IPS-20b (cell line): ENCODE measurements at regions not wholly inside any gene's neighbourhood (a gene's known extent, or its start where the extent isn't known, plus 50 kb on each side); places are given as distances from the start of the nearest gene placed in this dataset.
"Not testable (repeated sequence)": the region's sequence is repeated elsewhere in the genome, so short reads cannot be mapped to it uniquely, and the experiment has no call there.

Source experiments
- H3K27ac ChIP-seq: one replicate; pipeline ENCODE4 v1.5.1; 2013; ENCODE audit warnings: low read length
- H3K27me3 ChIP-seq: 2 replicates; pipeline ENCODE4 v1.6.1; 2013; ENCODE audit warnings: mild to moderate bottlenecking, low read length, inconsistent platforms; ENCODE audit not compliant: insufficient read depth
- H3K36me3 ChIP-seq: 2 replicates; pipeline ENCODE4 v1.6.1; 2013; ENCODE audit warnings: low read depth, mild to moderate bottlenecking, inconsistent platforms, low read length, moderate library complexity; ENCODE audit not compliant: insufficient read depth
- H3K4me1 ChIP-seq: 2 replicates; pipeline ENCODE4 v1.6.1; 2013; ENCODE audit warnings: mild to moderate bottlenecking, control low read depth, inconsistent platforms, low read length, moderate library complexity; ENCODE audit not compliant: insufficient read depth
- H3K4me3 ChIP-seq: 2 replicates; pipeline ENCODE4 v1.5.1; 2013; ENCODE audit warnings: mild to moderate bottlenecking, low read length, inconsistent platforms
- H3K9ac ChIP-seq: 2 replicates; pipeline ENCODE4 v1.6.1; 2013; ENCODE audit warnings: low read depth, mild to moderate bottlenecking, inconsistent platforms, low read length, moderate library complexity
- H3K9me3 ChIP-seq: 2 replicates; pipeline ENCODE4 v1.6.1; 2013; ENCODE audit warnings: mild to moderate bottlenecking, low read depth, low read length, inconsistent platforms; ENCODE audit not compliant: insufficient read depth

DNA sequence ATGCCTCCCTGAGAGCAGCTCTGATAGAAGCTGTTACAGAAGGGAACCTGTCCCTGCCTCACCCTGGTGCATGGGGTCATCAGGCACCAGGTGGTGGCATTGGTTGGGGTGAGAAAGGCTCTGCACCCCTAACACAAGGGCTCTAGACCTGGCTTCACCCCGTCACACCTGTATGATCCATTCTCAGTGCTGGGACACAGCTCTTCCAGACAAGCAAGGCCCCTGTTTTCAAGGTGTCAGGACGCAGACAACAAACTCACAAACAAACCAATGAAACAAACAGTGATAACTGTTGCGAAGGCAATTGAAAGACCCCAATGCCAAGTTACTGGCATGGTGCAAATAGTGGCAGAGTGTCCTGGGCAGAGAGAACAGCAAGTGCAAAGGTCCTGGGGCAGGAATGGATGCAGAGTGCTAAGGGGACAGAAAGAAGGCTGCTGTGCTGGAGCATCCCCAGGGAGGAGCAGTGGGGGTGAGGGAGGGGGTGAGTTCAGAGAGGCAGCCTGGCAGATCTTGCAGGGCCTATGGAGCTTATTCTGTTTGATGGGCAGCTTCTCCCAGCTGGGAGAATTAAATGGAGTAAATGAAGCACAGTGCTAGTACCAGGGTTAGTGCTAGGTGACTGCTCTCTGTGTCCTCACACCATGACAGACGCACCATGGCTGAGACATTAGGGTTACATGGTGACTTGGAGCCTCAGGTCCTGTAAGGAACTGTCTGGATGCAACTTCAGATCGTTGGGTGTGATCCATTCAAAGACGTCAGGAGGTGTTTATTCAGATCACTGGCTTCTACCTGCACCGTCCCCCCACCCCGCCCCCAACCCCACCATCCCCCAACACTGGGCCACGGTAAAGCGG lies 67.9 kb upstream of the UNC5A start:
- H3K27ac ChIP-seq = no peak overlapping the region

DNA sequence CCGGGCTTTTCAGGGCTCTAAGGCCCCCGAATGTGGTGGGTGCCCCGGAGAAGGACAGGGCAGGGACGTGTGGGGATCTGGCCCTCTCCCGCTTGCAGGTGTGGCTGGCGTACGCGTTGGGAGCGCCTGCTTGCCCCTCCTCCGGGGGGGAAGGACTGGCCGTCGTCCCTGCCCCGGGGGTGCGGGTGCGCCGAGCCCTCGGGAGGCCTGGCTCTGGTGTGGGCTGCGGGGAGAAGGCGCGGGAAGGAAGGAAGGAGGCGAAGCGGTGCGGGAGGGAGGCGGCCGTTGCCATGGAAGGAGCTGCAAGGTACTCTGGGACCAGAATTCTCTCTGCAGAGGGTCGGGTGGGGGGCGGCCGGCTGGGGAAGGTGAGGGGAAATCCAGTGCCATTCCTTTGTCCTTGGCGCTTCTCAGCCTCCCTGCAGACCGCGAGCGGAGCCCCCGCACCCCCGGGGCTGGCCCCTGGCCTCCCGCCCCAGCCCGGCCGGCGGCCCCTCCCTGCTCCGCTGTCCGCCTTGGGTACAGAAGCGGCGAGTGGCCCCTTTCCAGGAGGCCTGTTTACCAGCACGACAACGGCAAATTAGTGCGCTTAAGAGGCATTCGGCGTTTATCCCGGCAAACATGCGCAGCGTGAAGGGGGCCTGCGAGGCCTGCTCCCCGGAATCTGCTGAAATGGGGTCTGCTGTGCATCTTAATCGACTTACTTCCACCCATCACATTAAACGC lies 67.1 kb upstream of the UNC5A start:
- Histone ChIP-seq H3K4me1 (peaks cover 25% of the 10 kb centered on the region), H3K9ac (peak overlapping the region; percentile 71; the same call in 1 of the 2 replicates), H3K27ac (no peak overlapping the region), H3K4me3 (peak overlapping the region; percentile 65), H3K9me3 (no peaks in the 10 kb centered on the region), H3K36me3 (no peaks in the 10 kb centered on the region), H3K27me3 (peaks cover 73% of the 10 kb centered on the region)

More for the DNA sequence above, 67.9 kb upstream of the UNC5A start:
- Histone ChIP-seq H3K36me3 (no peaks in the 10 kb centered on the region), H3K4me3 (peak overlapping the region; percentile 65; the same call in 1 of the 2 replicates), H3K9me3 (no peaks in the 10 kb centered on the region), H3K9ac (peak overlapping the region; percentile 71; the same call in 1 of the 2 replicates), H3K27me3 (peaks cover 77% of the 10 kb centered on the region), H3K4me1 (peaks cover 25% of the 10 kb centered on the region)

DNA sequence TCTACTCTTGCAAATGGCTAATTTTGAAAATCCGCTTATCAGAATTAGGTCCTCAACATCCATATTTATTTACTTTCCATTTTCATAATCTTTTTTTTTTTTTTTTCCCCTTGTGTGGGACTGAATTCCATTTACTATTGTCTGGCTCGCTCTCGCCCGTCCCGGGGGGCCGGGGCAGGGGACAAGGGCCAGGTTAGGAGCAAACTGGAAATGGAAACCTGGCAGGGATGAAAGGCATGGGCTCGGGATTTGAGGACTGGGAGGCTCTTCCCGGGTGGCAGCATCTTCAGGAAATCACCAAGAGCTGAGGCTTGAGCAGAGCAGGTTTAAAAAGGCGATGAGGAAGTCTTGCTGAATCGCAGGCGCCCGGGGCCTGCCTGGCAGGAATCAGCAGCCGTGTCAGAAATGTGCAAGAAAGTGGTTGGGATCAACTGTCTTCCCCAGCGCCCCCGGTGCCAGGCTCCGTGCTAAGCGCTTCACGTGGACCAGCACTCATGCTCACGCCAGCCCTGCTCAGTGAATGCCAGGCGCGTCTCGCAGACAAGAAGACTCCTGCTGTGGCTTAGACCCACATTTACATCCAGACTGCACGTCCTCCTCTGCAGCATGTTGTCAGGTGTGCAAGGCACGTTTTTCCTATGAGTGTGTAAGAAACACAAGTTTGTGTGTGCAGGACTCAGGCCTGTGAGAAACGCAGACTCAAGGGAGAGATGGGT lies 66.3 kb upstream of the UNC5A start:
- H3K9me3 ChIP-seq = no peaks in the 10 kb centered on the region
- no peaks in the 10 kb centered on the region for H3K36me3 ChIP-seq
- H3K27me3 ChIP-seq = peaks cover 66% of the 10 kb centered on the region
- H3K9ac ChIP-seq = peak overlapping the region; percentile 71; the same call in 1 of the 2 replicates
- peaks cover 25% of the 10 kb centered on the region for H3K4me1 ChIP-seq
- H3K27ac ChIP-seq = no peak overlapping the region
- H3K4me3 ChIP-seq = peak overlapping the region; percentile 65

DNA sequence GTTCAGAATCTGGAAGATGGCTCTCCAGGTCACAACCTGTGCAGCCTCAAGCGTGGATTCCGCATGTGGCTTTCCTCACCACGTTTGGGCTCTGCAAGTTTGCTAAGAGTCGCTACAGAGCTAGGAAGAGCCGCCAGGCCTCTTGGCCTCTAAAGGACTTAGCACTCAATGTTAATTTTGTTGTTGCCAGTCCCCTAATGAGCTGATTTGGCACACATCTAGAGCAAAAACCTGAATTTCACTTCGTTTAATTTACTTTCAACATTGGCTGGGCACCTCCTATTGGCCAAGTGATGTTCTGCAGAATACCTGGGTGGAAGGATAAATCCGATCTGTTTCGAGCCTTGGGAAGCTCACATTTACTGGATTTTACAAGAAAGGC lies 65.8 kb upstream of the UNC5A start:
- Histone ChIP-seq H3K27ac (no peak overlapping the region), H3K4me3 (peak overlapping the region; percentile 65; the same call in 1 of the 2 replicates), H3K4me1 (peaks cover 22% of the 10 kb centered on the region), H3K9ac (peak overlapping the region; percentile 71; the same call in 1 of the 2 replicates), H3K9me3 (no peaks in the 10 kb centered on the region), H3K36me3 (no peaks in the 10 kb centered on the region), H3K27me3 (peaks cover 61% of the 10 kb centered on the region)

DNA sequence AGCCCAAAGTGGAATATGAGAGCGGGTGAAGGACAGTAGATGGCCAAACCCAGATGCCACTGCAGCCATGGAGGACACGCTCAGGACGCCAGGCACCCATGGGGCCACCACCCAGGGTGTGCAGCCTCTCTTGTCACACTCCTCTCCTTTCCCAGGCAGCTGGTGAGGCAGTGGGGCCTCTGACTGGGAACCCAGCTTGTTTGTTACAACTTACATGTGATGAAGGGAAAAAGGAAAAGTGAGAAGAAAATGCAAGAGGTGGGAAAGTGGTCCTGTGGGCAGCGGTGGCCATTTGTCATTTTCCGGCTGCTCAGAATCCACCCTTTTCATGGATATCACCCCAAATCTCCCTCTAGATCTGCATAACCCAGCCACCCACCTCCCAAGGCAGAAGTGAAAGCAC lies 62.7 kb upstream of the UNC5A start:
- Histone ChIP-seq H3K9me3 (no peaks in the 10 kb centered on the region), H3K36me3 (no peaks in the 10 kb centered on the region), H3K27ac (no peak overlapping the region), H3K9ac (no peak overlapping the region), H3K4me3 (no peak overlapping the region), H3K27me3 (peaks cover 30% of the 10 kb centered on the region), H3K4me1 (peaks cover 21% of the 10 kb centered on the region)

DNA sequence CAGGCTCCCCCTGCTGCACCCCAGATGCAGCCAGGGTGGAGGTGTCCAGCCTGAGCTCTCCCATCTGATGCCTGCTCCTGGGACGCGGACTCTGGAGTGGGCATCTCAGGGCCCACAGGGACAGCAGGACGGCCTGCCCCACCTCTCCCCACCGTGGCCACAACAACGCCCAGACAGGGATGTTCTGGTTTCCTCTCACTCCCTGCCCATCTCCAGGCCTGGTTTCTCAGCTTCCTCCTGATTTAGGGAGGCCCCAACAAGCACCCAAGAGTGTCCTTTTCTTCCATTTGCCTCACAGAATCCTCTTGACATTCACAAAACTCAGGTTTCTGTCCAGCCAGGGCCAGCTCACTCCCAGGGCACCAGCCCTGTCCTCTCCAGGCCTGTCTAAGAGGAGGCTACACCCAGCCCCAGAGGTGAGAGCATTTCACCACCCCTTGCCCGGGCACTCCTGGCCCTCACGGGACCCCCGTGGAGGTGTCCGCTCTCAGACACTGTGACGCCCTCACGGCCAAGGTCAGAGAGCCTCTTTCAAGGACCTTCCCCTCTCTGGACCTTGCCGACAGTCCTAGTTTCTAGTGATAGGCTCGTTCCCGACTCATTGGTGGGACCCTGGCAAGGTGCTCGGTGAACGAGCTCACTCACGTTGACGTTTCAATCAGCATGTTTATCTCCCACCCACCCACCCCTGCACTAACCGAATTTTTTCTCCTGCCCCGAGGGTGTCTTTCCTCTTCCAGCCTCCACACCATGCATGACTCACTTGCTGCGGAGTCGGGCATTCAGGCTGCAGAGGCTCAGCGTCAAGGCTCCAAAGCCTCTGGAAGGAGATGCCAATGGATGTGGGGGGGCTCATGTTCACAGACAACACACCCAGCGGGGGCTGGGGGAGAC lies 62.0 kb upstream of the UNC5A start:
- Histone ChIP-seq H3K27me3 (peaks cover 24% of the 10 kb centered on the region), H3K4me3 (no peak overlapping the region), H3K9me3 (no peaks in the 10 kb centered on the region), H3K9ac (no peak overlapping the region), H3K27ac (no peak overlapping the region), H3K36me3 (no peaks in the 10 kb centered on the region), H3K4me1 (peaks cover 21% of the 10 kb centered on the region)

DNA sequence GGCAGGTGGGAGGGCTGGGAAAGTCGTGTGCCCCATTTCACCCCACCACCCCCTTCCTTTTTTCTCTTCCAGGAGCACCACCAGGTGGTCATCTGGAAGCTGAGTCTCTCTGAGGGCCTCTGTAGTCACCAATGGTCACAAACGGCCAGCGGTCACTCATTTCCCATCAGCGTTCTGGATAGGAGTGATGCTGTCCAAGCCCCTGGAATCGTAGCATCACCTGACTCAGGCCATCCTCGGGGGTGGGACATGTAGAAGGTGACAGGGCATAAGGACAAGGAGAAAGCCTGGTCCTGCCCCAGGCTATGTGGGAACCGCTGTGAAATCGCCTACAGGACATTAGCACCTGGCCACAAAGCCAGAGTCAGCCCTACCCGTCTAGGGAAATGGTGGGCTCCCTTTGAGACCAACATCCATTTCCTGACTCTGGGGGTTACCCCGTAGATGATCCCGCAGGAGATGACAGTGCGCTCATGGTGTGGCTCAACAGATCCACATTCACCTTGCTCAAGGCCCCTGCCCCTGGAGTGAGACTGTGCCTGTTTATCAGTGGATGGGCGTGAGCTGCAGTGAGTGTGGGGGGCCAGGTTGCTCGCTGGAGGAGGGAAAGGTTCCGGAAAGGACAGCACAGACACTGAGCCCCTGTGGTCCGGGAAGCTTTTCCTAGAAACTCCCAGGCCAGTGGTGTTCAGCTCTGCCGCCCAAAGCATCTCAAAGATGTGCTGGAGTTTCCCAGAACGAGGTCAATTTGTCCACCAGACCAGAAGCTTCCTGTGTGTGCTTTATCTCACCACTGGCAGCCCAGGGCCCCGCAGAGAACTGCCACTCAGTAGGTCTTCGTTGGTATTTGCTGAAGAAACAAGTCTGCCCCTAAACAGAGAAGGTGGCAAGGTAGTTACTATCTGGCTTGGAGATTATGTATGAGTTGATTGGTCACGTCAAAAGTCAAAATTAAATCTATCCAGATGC lies 61.1 kb upstream of the UNC5A start:
- peaks cover 15% of the 10 kb centered on the region for H3K27me3 ChIP-seq

DNA sequence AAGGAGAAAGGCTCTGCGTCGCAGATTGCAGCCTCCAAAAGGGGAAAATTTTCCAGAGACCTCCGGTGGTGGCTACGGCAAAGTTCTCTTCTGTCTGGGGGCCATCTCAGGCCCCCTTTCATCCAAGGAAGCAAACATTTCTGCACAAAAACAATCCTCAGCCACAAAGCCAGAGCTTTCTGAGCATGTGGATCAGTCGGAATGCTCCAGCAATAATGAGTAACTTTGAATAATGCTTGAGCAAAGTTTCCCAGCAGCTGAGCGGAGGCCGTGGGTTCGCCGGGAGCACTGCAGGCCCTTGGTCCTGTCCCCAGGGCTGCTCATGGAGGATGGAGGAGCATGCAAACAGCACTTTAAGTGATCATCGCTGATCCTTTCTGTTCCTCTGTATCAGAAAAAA lies 60.2 kb upstream of the UNC5A start:
- H3K36me3 ChIP-seq = no peaks in the 10 kb centered on the region
- no peak overlapping the region for H3K27ac ChIP-seq
- no peaks in the 10 kb centered on the region; the same call in 1 of the 2 replicates for H3K9me3 ChIP-seq
- H3K4me3 ChIP-seq = no peak overlapping the region
- H3K4me1 ChIP-seq = peaks cover 7% of the 10 kb centered on the region
- peaks cover 6% of the 10 kb centered on the region; the same call in 1 of the 2 replicates for H3K27me3 ChIP-seq
- H3K9ac ChIP-seq = no peak overlapping the region

More for the DNA sequence above, 61.1 kb upstream of the UNC5A start:
- Histone ChIP-seq H3K4me1 (peaks cover 14% of the 10 kb centered on the region), H3K9ac (no peak overlapping the region), H3K9me3 (no peaks in the 10 kb centered on the region), H3K36me3 (no peaks in the 10 kb centered on the region), H3K4me3 (no peak overlapping the region), H3K27ac (no peak overlapping the region)

DNA sequence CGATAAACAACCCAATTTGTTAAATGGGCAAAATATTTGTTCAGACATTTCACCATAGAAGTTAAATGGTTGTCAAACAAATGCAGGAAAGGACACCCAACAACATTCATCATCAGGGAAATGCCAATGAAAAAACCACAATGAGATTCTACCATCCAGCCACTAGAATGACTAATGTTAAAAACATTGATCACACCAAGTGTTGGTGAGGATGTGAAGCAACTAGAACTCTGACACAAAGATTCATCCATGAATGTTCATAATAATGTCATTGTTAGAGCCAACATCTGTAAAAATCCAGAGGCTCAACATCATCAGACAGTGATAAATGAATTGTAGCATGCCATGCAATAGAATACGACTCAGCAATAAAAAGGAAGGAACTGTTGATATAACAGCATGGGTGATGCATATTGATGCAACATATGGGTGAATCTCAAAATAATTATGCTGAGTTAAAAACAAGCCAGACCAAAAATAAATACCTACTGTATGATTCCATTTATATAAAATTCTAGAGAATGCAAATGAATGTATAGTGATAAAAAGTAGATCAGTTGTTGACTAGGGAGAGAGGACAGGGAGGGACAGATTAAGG lies 55.9 kb upstream of the UNC5A start:
- H3K27me3 ChIP-seq = no peaks in the 10 kb centered on the region
- no peak overlapping the region for H3K4me3 ChIP-seq
- H3K4me1 ChIP-seq = no peaks in the 10 kb centered on the region
- no peak overlapping the region for H3K9ac ChIP-seq
- H3K9me3 ChIP-seq = no peaks in the 10 kb centered on the region; the same call in 1 of the 2 replicates
- H3K27ac ChIP-seq = no peak overlapping the region
- no peaks in the 10 kb centered on the region for H3K36me3 ChIP-seq

DNA sequence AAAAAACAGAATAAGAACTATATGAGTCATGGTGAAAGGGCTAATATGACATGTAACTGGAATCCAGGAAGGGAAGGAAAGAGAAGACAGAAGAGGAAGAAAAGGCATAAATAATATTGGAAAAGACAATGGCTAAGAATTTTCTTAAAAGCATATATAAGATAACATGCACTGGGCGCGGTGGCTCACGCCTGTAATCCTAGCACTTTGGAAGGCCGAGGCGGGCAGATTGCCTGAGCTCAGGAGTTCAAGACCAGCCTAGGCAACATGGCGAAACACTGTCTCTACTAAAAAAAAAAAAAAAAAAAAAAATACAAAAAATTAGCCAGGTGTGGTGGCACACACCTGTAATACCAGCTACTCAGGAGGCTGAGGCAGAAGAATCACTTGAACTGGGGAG lies 54.8 kb upstream of the UNC5A start:
- H3K36me3 ChIP-seq, H3K4me1 ChIP-seq, H3K27ac ChIP-seq, H3K27me3 ChIP-seq, H3K4me3 ChIP-seq, H3K9ac ChIP-seq, H3K9me3 ChIP-seq: not testable (repeated sequence)
